ENCODE measurements at regions not wholly inside any gene's neighbourhood (a gene's known extent, or its start where the extent isn't known, plus 50 kb on each side); places are given as distances from the start of the nearest gene placed in this dataset.

GRCh38 chr15:25497934-25498333 is 59.1 kb upstream of the UBE3A start:
- H3K4ac ChIP-seq (replicated peaks; ENCODE audit: insufficient read length, low read depth, low read length) = no peak overlapping the region
- no peaks in the 10 kb centered on the region for H3K36me3 ChIP-seq (ENCODE audit: control insufficient read depth in 2 of 4, insufficient read depth in 4 of 4, low read length in 3 of 4)
- H2AK5ac ChIP-seq (ENCODE audit: low read depth, low read length) = no peak overlapping the region
- H3K4me3 ChIP-seq (ENCODE audit: extremely low read depth in 1 of 4, insufficient read depth in 2 of 4, low read depth in 3 of 4, low read length in 4 of 4) = no peak overlapping the region
- H3K9me3 ChIP-seq (ENCODE audit: insufficient read depth in 2 of 2, low read depth in 1 of 2, low read length in 1 of 2) = no peaks in the 10 kb centered on the region
- H2BK120ac ChIP-seq (replicated peaks; ENCODE audit: low read depth, low read length) = no peak overlapping the region
- CTCF ChIA-PET (ENCODE audit: partially characterized antibody) = interaction anchor here (0.8 to 1.2 kb wide), 2 partner anchors 10 to 122 kb away, joined by 3 to 6 read pairs; no protein-coding TSS in a partner anchor
- H4K20me1 ChIP-seq (replicated peaks in 1 of 2; ENCODE audit: control insufficient read depth in 1 of 2, insufficient read depth in 2 of 2, low read length in 2 of 2) = no peaks in the 10 kb centered on the region
- peaks cover 0 to 5% (median 0%) of the 10 kb centered on the region in 4 experiments; a peak in 1 of 7 replicates for H3K4me1 ChIP-seq (replicated peaks in 1 of 4; ENCODE audit: control insufficient read depth in 3 of 4, insufficient read depth in 4 of 4, low read length in 3 of 4)
- H2BK20ac ChIP-seq (ENCODE audit: low read length) = no peak overlapping the region
- H2BK15ac ChIP-seq (ENCODE audit: low read length) = no peak overlapping the region
- no peak overlapping the region for H2AFZ ChIP-seq (ENCODE audit: low read length)
- H3K56ac ChIP-seq (replicated peaks; ENCODE audit: insufficient read length, low read depth, low read length) = no peak overlapping the region
- DNase-seq (ENCODE audit: low read depth in 1 of 2, low spot score in 2 of 2) = no peak
- no peak overlapping the region for H2BK12ac ChIP-seq (ENCODE audit: low read depth, low read length)
- no peak overlapping the region for H2BK5ac ChIP-seq (ENCODE audit: low read depth, low read length)
- H3K27ac ChIP-seq (ENCODE audit: low read depth, low read length) = no peak overlapping the region
- no peaks in the 10 kb centered on the region for H3K79me2 ChIP-seq (ENCODE audit: control insufficient read depth in 1 of 2, insufficient read depth in 2 of 2, low read length in 2 of 2)
- WGBS, 2 experiments (ENCODE audit: extremely low coverage in 1 of 2, insufficient coverage in 1 of 2, insufficient read length in 1 of 2, insufficient replicate concordance in 2 of 2, low coverage in 1 of 2, low lambda C conversion rate in 2 of 2, missing lambda C conversion rate in 1 of 2) = 62% methylated on average over 3 of the region's 3 CpGs; no CpG with 5 or more reads in 1 of the 2 experiments
- H4K5ac ChIP-seq (ENCODE audit: insufficient read length, low read depth, low read length) = no peak overlapping the region
- H3K14ac ChIP-seq (ENCODE audit: insufficient read length) = no peak overlapping the region
- H3K79me1 ChIP-seq (ENCODE audit: low read depth, low read length) = no peaks in the 10 kb centered on the region
- no peaks in the 10 kb centered on the region; the same call in 1 of the 2 replicates for H3K23me2 ChIP-seq (ENCODE audit: low read depth, low read length)
- H4K8ac ChIP-seq (ENCODE audit: extremely low read depth, insufficient read depth, low read length) = no peak overlapping the region
- FAIRE-seq = no peak
- no peak overlapping the region for H3K4me2 ChIP-seq (ENCODE audit: insufficient read depth in 1 of 2, low read depth in 2 of 2, low read length in 2 of 2)
- H3K18ac ChIP-seq (ENCODE audit: extremely low read depth, low read length) = no peak overlapping the region
- POLR2A ChIA-PET (ENCODE audit: partially characterized antibody) = interaction anchor here (1.1 kb wide), 1 partner anchor 59 kb away, joined by 3 read pairs; the partner anchor contains the start of gene UBE3A
- no peaks in the 10 kb centered on the region for H3K27me3 ChIP-seq (replicated peaks in 1 of 4; ENCODE audit: control insufficient read depth in 3 of 4, extremely low read depth in 1 of 4, insufficient read depth in 3 of 4, low read length in 3 of 4)
- H3K9ac ChIP-seq (replicated peaks in 1 of 4; ENCODE audit: extremely low read depth in 1 of 4, low read depth in 3 of 4, low read length in 3 of 4) = no peak overlapping the region
- H4K91ac ChIP-seq (replicated peaks; ENCODE audit: insufficient read length, low read length) = no peak overlapping the region
- H3K23ac ChIP-seq (ENCODE audit: insufficient read length) = no peak overlapping the region
- TF ChIP-seq CBX8 (IDR thresholded peaks at IDR 0.05; ENCODE audit: borderline replicate concordance, low read depth, low read length) (no peak), POLR2AphosphoS5 (IDR thresholded peaks at IDR 0.05; ENCODE audit: low read depth, low read length) (no peak)
